ENCODE measurements at regions not wholly inside any gene's neighbourhood (a gene's known extent, or its start where the extent isn't known, plus 50 kb on each side); places are given as distances from the start of the nearest gene placed in this dataset.

DNA sequence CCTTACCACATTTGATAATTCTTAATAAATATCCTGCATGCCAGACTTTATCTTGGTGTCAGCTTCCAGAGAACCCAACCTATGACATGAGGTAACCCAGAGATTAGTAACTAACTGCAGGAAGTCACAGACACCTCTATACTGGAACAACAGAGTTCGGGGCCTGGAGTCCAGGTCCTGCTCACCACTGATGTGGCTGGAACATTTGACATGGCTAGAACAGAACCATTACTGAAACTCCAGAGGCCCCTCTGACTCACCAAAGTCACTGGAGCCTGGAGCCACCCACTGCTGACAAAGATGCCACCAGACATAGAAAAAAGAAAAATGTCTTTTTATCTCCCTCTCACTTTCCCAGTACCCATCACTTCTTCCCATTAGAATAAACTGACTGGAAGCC lies 403.7 kb downstream of the MID1IP1 start (continued):
- TF ChIP-seq, protein P1, sequence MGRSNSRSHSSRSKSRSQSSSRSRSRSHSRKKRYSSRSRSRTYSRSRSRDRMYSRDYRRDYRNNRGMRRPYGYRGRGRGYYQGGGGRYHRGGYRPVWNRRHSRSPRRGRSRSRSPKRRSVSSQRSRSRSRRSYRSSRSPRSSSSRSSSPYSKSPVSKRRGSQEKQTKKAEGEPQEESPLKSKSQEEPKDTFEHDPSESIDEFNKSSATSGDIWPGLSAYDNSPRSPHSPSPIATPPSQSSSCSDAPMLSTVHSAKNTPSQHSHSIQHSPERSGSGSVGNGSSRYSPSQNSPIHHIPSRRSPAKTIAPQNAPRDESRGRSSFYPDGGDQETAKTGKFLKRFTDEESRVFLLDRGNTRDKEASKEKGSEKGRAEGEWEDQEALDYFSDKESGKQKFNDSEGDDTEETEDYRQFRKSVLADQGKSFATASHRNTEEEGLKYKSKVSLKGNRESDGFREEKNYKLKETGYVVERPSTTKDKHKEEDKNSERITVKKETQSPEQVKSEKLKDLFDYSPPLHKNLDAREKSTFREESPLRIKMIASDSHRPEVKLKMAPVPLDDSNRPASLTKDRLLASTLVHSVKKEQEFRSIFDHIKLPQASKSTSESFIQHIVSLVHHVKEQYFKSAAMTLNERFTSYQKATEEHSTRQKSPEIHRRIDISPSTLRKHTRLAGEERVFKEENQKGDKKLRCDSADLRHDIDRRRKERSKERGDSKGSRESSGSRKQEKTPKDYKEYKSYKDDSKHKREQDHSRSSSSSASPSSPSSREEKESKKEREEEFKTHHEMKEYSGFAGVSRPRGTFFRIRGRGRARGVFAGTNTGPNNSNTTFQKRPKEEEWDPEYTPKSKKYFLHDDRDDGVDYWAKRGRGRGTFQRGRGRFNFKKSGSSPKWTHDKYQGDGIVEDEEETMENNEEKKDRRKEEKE (IDR thresholded peaks at IDR 0.05; ENCODE audit: borderline replicate concordance in 1 of 2, control insufficient read depth in 1 of 2, low read depth in 2 of 2, low read length in 1 of 2), result no peak
- TF ChIP-seq, protein P2, sequence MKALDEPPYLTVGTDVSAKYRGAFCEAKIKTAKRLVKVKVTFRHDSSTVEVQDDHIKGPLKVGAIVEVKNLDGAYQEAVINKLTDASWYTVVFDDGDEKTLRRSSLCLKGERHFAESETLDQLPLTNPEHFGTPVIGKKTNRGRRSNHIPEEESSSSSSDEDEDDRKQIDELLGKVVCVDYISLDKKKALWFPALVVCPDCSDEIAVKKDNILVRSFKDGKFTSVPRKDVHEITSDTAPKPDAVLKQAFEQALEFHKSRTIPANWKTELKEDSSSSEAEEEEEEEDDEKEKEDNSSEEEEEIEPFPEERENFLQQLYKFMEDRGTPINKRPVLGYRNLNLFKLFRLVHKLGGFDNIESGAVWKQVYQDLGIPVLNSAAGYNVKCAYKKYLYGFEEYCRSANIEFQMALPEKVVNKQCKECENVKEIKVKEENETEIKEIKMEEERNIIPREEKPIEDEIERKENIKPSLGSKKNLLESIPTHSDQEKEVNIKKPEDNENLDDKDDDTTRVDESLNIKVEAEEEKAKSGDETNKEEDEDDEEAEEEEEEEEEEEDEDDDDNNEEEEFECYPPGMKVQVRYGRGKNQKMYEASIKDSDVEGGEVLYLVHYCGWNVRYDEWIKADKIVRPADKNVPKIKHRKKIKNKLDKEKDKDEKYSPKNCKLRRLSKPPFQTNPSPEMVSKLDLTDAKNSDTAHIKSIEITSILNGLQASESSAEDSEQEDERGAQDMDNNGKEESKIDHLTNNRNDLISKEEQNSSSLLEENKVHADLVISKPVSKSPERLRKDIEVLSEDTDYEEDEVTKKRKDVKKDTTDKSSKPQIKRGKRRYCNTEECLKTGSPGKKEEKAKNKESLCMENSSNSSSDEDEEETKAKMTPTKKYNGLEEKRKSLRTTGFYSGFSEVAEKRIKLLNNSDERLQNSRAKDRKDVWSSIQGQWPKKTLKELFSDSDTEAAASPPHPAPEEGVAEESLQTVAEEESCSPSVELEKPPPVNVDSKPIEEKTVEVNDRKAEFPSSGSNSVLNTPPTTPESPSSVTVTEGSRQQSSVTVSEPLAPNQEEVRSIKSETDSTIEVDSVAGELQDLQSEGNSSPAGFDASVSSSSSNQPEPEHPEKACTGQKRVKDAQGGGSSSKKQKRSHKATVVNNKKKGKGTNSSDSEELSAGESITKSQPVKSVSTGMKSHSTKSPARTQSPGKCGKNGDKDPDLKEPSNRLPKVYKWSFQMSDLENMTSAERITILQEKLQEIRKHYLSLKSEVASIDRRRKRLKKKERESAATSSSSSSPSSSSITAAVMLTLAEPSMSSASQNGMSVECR (CRISPR knock-in tag; IDR thresholded peaks at IDR 0.05), result no peak
- TF ChIP-seq JUND (IDR thresholded peaks at IDR 0.05; ENCODE audit: borderline replicate concordance, low read depth, low read length), result no peak
- TF ChIP-seq JUND (tag; IDR thresholded peaks at IDR 0.05; ENCODE audit: borderline replicate concordance, low read depth, low read length), result no peak
- no peak for TF ChIP-seq RAD21 (CRISPR knock-in tag; conservative IDR thresholded peaks at IDR 0.05 in 1 of 2, IDR thresholded peaks at IDR 0.05 in 1 of 2)
- no peak for TF ChIP-seq FOXK1 (CRISPR knock-in tag; IDR thresholded peaks at IDR 0.05; ENCODE audit: borderline replicate concordance)
- TF ChIP-seq, protein P3, sequence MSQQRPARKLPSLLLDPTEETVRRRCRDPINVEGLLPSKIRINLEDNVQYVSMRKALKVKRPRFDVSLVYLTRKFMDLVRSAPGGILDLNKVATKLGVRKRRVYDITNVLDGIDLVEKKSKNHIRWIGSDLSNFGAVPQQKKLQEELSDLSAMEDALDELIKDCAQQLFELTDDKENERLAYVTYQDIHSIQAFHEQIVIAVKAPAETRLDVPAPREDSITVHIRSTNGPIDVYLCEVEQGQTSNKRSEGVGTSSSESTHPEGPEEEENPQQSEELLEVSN (IDR thresholded peaks at IDR 0.05; ENCODE audit: borderline replicate concordance in 1 of 2, extremely low read depth in 1 of 2, insufficient read depth in 1 of 2, insufficient read length in 1 of 2, low read depth in 1 of 2, low read length in 1 of 2, poor library complexity in 1 of 2, severe bottlenecking in 1 of 2), result no peak
- TF ChIP-seq SNIP1 (IDR thresholded peaks at IDR 0.05; ENCODE audit: low read depth), result no peak
